Activated T-cell treated with anti-CD3 and anti-CD28 coated beads, Interleukin-2, amount 50 U/mL, for 48 hours (primary cell): ENCODE measurements at regions not wholly inside any gene's neighbourhood (a gene's known extent, or its start where the extent isn't known, plus 50 kb on each side); places are given as distances from the start of the nearest gene placed in this dataset.
"Not testable (repeated sequence)": the region's sequence is repeated elsewhere in the genome, so short reads cannot be mapped to it uniquely, and the experiment has no call there.

Experiments
- DNase-seq, 2 experiments: peaks; one replicate each; pipeline ENCODE4 v3.0.0-alpha.2; 2020

DNA sequence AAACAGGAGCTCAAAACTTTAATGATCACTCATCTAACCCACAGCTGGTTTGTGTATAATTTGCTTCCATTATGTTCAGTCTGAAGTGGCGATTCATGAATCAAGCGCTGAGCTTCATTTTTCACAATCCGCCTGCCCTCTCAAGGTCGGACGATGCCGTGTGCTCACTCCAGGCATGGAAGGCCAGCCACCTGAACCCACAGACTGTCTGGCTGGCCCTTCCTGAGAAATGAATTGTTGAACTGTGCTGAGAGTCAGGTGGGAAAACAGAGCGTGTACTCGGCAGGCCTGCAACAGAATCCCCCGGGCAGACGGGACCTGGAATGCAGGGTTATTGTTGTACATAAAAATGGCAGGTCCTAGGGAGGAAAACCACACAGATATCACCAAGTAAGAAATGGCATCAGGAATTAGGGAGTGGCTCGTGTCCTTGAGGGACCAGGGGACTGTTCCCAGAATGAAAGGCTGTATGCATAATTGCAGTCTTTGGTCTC, 375.7 kb downstream of the IRX2 start:
- DNase-seq, result no peak

DNA sequence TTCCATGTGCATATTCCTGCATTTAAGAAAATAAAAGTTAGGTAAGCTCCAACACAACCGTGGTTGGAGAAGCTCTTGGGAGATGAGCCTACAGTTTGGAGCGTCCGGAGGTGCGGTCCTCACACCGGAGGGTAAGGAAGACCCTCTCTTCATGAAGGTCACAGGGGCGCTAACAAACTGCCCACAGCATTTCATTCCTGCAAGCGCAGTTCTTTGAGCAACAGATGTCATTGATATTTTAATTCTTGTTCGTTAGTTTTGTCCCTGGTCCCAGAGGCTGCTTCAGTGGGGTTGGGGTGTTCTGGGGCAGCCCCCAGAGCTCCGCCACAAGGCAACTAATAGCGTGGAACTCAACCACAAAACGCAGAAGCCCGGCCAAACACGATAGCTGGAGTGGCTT, 376.2 kb downstream of the IRX2 start:
- no peak for DNase-seq

DNA sequence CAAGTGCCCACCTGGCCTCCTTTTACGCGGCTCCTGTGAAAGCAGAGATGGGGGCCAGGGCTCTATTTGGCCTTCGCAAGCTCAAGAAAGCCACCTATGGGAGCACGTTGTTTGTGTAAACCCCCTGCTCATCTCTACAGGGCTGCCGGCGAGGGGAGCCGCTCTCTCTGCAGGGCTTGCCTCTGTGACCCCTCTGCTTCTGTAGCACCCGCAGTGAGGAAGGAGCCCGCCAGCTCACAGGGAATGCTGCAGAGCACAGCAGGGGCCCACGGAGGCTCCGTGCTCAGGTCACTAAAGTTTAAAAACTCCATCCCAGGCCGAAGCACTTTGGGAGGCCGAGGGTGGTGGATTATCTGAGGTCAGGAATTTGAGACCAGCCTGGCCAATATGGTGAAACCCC, 376.8 kb downstream of the IRX2 start:
- DNase-seq, result no peak

DNA sequence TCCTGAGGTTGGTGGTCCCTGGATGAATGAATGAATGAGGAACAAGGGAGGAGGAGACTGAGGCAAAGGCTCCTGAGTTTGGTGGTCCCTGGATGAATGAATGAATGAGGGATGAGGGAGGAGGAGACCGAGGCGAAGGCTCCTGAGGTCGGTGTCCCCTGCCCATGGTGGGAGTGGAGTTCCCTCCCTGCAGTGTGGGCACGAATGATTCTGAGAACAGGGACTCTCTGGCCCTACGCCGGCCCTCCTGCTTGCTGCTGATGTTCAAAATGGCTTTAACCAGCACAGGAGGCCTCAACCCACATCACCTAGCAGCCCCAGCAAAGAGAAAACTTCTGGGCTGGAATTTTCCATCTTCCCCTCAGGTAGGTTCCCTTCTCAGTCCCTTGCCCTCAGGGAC, 377.8 kb downstream of the IRX2 start:
- DNase-seq, result no peak

DNA sequence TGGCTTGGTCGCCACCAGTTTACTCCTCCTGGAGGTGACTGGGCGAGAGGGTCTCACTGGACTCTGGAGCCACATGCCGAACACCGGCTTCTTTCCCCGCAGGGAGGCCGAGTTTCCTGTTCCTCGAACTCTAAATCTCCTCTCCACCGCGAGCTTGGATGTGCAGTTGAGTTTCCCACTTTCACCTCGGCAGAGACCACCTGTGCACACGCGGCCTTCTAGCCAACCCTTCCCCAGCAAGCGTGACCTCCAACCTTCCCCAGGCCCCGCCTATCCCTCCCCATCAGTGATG, 380.1 kb downstream of the IRX2 start:
- no peak for DNase-seq

DNA sequence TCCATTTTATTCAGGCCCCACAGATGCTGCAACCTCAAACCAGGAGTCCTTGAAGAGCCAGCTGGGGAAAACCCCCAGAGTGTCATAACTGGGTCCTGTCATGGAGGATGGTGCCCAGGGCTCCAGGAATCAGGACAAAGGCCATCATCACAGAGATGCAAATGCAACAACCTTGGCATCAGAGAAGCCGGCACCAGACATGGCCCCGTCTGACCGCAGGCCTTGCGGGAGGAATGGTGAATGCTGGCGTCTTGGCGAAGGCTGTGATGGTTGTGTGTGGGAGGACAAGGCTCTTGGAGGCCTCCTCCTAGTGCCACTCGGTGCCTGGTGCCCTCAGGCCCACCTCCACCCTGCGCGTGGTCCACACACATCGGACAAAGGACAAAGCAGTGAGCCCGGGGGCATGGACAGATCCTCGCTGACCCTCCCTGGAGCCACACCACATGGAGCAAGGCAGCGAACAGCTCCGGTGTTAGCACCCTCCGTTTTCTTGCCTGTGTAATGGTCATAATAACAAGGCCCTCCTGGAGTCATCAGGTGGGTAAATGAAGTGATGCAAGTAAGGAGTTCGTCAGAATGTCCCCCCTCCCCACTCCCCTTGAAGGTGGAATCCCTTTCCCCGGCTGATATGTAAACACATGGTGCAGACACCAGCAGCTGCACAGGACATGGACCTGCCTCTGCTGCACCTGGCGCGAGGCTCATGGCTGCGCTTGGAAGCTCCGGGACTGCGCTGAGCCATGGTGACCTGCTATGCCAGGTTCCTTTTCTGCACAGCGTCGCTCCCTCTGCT, 380.7 kb downstream of the IRX2 start:
- no peak for DNase-seq

DNA sequence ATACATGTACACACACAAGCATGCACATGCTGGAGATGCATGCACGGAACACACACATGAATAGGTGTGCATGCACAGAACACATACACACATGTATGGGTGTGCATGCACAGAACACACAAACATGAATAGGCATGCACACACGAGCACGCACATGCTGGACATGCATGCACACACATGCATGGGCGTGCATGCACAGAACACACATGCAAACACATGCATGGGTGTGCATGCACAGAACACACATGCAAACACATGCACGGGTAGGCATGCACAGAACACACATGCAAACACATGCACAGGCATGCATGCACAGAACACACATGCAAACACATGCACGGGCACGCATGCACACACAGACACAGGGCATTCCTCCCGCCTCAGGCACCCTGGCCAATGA, 382.3 kb downstream of the IRX2 start:
- DNase-seq, result no peak

DNA sequence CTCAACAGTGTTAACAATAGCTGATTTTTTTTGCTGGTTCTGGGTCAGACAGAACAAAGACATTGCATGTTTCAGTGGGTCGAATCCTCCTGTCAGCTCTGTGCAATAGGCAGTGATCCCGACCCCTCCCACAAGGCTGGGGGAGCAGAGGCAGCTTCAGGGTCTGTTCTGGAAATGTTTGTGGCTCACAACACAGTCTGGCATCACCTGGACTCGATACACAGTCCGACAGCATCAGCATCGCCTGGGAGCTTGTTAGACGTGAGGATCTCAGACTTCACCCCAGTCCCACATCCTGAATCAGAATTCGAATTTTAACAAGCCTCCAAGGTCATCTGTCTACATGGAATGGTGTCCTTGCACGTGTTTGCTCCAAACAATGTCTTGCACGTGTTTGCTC, 384.7 kb downstream of the IRX2 start:
- no peak for DNase-seq

DNA sequence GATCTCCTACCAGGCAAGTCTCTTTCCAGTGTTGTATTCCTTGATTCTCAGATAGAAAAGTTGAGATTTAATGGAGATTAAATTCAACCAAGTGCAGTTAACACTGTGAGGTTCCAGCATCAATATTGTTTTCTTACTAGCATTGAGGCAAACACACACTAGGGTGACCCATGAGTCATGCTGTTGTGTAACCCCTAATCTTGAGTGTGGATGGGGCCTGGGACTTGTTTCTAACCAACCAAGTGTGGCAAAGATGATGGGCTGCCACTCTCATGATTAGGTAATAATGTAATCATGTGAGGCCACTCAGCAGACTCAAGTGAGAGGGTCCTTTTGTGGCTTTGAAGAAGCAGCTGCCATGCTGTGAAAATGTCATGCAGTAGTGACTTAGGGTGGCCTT, 394.2 kb downstream of the IRX2 start:
- no peak for DNase-seq

DNA sequence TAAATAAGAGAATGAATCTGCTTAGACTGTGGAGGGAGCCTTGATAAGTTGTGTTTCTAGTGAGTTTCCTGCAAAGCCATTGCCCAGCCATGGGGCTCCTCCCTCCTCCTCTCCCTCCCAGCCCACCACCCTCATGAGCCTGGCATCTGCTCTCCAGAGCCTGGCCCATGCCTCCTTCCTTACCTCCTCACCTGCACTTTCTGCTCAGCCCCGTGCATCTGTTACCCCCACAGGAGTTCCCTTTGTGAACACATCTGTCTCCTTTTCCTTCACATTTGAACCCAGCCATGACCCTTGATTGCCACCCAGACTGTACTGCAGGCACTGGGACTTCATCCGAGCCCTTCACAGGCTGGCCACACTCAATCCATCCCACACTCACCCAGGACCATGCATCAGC, 395.6 kb downstream of the IRX2 start:
- DNase-seq, result no peak

DNA sequence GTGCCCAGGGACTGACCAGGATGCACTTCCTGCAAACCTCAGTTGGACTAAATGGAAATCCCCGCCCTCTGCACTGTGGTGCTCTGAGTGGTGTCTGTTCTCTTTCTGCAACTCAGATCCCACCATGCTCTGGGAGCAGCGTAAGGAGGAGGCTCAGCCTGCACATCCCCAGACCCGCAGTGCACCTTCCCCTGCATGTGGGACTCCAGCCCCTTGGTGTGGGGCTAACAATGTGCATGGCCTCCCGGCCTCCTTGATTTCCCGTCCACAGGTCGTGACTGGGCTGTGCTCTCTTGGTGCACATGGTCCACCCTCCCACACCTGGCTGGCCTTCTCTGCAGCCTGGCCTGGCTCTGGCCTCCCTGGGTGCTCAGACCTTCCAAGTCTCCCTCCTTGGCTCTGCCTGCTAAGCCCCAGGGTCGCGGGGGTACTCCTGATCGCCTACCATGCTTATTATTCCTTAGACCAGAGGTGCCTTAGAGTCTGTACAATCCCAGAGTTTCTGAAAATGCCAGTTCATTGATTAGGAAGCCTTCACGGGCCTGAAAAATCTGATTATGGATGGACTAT, 397.5 kb downstream of the IRX2 start:
- no peak for DNase-seq

DNA sequence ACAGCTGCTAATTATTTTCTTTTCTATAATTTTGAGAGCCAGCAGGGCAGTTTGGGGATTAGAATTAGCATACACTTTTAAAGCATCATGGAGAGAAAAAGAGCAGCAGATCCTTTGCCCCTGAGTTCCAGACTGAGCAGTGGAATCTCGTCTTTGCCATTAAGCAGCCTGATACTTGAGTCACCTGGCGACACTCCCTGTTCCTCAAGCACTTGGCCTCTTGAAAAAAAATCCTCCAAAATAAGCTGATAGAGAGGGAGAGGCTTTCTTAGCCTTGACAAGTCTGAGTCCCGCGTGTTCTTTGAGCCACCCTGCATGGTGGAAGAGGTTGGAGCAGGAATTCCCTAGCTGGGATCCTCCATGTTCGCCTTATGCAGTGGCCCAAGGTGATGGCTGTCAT, 398.3 kb downstream of the IRX2 start:
- DNase-seq, result no peak

DNA sequence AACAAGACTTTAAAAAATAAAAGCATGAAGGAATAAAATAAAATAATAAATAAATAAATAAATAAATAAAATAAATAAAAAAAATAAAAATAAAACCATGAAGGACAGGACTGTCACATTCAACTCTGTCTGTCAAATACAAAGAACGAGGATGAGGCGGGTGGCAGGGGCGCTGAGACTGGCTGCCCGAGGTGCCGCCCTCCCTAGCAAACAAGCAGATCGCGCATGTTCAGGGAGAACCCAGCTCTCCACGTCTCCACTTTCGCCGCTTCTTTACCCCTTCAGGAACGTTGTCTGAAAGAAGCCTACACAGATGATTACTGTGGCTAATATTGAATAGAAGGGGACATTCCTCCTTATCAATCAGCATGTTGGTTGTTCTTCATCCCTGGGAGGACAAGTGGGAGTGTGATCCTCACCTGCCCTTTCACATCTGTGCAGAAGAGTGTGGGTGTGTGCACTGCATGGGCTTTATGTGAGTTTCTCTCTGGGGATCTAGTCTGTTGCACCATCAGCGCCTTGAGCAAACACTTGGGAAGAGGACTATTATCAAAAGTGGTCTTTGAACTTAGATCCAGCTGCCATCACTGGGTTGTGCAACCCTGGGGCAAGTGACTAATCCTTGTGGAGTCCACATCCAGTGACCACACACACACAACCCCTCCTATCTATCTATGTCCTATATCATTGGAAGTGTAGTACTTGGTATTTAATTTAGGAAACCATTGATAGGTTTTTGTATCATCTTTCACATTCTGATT, 399.2 kb downstream of the IRX2 start:
- DNase-seq, result no peak

DNA sequence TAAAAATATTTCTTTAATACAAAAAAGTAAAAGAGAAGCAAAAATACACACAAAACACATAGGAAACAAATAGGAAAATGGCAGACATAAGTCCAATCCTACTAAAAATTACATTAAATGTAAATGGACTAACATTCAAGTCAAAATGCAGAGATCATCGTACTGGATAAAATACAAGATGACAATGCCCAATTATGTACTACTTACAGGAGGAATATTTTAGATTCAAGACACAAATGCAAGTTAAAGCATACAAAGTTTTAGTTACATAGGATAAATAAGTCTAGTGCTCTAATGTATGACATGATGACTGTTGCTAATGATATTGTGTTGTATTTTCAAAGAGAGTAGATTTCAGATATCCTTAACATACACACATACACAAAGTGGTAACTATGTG, 401.7 kb downstream of the IRX2 start:
- DNase-seq, result not testable (repeated sequence)

DNA sequence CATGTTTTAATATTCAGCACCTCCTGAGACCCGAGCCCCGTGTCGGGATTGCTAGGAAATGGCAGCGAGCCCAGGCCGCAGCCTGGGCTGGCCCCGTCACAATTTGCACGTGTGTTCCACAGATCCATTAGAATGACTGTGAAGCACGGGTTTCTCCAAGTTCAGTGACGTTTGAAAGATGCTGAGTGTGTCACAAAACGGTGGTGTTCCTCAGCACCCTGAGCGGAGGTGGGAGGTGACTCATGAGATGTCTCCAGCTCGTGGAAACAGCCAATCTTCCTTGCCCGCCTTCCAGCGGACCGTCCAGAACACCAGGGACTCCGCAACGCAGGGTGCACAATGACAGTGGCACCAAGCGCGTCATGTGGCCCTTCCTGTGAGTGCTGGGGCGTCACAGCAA, 412.8 kb downstream of the IRX2 start:
- no peak for DNase-seq

DNA sequence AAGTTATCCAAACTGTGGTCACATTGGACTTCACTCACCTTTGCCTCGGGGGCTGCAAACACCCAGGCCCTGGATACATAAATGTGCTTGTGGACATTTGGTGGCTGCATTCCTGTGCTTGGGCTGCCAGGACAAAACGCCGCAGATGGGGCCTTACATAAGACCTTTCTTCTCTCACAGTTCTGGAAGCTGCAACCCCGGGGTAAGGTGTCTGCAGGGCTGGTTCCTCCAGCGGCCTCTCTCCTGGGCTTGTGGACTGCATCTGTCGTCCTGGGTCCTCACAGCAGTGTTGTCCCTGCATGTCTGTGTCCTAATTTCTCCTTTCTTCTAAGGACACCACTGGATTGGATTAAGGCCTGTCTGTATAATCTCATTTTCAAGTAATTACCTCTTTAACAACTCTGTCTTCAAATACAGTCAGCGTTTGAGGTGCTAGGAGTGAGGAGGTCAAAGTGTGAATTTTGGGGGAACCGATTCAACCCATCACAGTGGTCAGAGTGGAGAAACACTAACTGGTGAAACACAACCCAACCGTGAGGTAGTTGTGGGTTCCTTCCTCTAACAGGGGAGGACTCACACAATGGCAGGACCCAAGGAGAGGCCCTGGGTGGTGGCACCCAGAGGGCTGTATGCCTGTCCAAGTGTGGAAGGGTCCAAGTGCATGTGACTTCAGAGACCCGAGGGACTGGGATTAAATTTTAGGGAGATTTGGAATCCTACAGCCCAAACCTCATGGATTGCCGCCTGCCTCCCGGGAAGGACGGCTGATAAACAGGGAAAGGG, 415.6 kb downstream of the IRX2 start:
- DNase-seq, result no peak

DNA sequence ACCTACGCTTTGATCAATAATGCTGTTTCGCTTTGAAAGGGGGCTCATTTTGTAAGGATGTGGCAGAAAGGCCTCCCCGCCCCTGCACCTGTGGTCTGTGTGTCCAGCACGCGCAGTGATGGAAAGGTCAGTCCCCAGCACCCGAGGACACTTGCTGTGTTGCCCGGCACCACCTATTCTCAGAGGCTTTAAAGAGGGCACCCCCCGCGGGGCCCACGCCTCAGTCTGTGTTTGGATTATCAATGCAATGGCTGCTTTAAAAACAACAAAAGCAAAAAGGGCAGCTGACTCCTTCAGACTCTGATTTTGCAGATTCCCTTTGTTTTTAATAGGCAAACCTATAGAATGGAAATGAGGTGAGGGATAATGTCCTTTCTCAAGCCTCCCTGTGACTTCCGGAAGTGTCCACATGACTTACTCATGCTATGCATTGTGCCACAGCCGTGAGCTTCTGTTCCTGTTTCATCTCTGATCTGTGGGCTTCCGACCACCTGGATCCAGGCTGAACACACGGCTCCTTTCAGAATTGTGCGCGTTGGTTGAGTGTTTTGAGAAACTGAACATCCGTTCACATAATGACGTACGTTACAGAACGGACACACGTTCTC, 416.2 kb downstream of the IRX2 start:
- no peak for DNase-seq

DNA sequence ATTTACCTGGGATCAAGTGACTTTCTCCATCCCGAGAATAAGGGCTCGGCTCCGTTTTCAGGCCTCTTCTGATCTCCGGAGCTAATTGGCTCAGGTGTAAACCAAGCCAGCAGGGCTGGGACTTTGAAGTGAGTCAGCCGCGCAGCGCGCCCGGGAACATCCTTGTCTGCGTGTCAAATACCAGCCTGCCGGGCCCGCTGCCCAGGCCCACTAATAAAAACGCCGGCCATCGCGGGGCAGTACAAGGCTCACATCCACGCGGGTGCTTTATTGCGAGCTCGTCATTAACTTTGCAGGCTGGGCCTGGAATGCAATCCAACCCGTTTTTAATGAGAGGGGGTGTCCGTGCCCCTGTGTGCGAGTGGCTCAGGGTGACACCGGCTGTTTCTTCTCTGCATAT, 416.8 kb downstream of the IRX2 start:
- no peak for DNase-seq

DNA sequence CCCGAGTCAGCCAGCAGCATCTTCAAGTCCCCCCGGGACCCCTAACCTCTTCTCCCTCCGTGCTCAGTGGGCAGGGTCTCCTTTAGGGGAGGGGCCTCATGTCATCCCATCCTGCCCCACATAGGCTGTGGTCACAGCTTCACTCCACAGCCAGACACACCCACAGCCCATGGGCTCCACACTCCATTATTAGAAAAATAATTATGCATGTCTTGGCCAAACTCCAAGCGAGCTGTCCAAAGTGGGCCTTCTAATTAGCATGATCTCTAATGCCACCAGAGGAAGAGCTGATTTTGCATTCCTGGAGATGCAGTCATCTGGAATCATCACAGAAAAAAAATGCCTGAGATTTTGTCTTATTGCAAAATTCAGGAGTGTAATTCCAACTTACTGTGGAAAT, 418.2 kb downstream of the IRX2 start:
- DNase-seq, result no peak

DNA sequence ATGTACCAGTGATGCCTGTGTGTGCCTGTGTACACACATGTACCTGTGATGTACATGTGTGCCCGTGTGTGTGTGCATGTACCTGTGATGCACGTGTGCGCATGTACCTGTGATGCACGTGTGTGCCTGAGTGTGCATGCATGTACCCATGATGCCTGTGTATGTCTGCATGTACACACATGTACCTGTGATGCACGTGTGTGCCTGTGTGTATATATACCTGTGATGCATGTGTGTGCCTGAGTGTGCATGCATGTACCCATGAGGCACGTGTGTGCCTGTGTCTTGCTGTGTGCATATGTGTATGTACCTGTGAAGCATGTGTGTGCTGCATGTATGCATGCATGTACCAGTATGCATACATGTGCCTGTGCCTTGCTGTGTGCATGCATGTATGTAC, 419.0 kb downstream of the IRX2 start:
- DNase-seq, result no peak

DNA sequence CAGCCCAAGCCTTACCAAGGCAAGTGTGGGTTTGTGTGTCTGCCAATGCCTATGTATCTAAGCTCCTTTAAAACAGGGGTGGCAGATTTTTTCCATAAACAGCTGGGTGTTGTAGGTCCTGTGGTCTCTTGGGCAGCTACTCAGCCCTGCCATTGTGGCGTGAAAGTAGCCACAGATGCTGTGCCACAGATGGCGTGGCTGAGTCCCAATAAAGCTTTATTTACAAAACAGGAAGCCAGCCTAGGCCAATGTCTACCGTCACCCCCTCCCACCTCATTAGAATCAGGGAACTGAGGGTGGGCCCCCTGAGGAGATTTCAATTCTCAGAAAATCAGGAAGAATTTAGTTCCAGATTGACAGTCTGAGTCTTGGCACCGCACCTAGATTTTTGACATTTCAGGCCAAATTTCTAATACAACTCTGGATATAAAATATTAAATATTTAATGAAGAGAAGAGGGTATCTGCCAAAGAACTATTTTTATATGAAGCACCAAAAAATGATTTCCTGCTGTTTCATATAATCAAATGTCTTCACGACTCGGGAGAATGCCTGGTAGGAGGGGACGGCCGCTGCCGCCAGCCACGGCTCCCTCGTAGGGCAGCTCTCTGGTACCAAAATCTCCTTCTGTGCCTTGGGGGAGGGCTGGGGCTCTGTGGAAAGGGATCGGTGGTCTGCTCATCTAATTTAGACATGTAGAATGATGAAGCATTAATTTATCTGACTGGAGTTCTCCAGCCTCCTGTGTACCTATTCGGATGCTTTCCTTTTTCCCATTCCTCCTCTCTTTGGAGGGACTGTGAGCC, 420.9 kb downstream of the IRX2 start:
- DNase-seq, result no peak

DNA sequence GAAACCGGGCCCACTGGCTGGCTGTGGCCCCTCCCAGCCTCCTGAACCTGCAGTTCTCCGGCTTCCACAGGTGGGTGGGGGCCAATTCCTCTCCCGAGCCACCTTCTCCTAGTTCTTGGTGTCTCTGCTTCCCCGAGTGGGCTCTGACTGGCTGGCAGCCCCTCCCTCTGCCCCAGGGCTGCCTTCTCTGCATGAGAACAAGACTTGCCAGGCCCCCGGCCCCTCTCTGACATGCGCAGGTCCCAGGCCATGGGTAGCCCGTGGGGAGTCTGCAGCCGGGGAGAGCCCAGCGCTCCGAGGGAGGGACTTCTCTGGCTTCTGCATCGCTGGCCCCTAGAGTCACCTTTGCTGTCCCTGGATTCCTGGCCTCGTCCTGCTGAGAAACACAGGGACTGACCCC, 421.7 kb downstream of the IRX2 start:
- DNase-seq, result no peak
